ENCODE measurements at regions not wholly inside any gene's neighbourhood (a gene's known extent, or its start where the extent isn't known, plus 50 kb on each side); places are given as distances from the start of the nearest gene placed in this dataset.

DNA sequence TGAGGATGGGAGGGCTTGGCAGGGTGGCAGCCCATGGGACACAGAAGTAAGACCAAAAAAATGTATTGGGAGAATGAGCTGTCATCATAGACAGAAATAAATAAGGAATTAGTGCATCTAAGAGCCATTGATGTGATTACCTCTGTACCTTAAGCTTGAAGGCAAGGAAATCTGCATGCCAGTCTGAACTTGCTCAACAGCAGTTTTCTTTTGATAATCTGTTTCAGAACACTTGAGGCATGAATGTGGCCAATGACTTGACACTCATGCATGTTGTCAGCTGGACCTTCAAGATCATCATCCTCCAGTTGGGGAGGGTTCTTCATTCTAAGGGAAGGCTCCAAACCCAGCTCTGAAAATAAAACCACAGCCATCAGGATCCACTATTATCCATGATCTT is 148.5 kb downstream of the DCLK3 start:
- CTCF ChIA-PET: no interaction called here
- Histone ChIP-seq H4K20me1 (ENCODE audit: control insufficient read depth, insufficient read depth) (no peaks in the 10 kb centered on the region), H3K36me3 (ENCODE audit: control insufficient read depth in 2 of 2, insufficient read depth in 2 of 2, low read length in 1 of 2) (no peaks in the 10 kb centered on the region), H3K4me2 (ENCODE audit: control insufficient read depth, insufficient read depth) (no peak overlapping the region), H2AFZ (ENCODE audit: control insufficient read depth, low read depth, low read length) (no peak overlapping the region), H3K4me3 (no peak overlapping the region), H3K9ac (ENCODE audit: control insufficient read depth, insufficient read depth, low read length) (no peak overlapping the region), H3K79me2 (ENCODE audit: control insufficient read depth, insufficient read depth, low read length) (no peaks in the 10 kb centered on the region), H3K27ac (ENCODE audit: control insufficient read depth, insufficient read depth) (no peak overlapping the region), H3K27me3 (replicated peaks in 1 of 2; ENCODE audit: control insufficient read depth in 2 of 2, insufficient read depth in 2 of 2, low read length in 1 of 2) (no peaks in the 10 kb centered on the region; a peak in 1 of 4 replicates), H3K9me3 (replicated peaks; ENCODE audit: control insufficient read depth, insufficient read depth, low read length) (no peaks in the 10 kb centered on the region), H3K4me1 (ENCODE audit: control insufficient read depth, insufficient read depth, low read length) (no peaks in the 10 kb centered on the region)
- POLR2A ChIA-PET: no interaction called here
- no TSS peak for BruUV-seq (replicated peaks)
- RAD21 ChIA-PET (ENCODE audit: unreplicated experiment): no interaction called here
- DNase-seq (ENCODE audit: low read depth, low spot score) (no peak), ATAC-seq (no peak), FAIRE-seq (no peak)
- SMC1A ChIA-PET (ENCODE audit: uncharacterized antibody, unreplicated experiment): no interaction called here
- TF ChIP-seq, protein P1, sequence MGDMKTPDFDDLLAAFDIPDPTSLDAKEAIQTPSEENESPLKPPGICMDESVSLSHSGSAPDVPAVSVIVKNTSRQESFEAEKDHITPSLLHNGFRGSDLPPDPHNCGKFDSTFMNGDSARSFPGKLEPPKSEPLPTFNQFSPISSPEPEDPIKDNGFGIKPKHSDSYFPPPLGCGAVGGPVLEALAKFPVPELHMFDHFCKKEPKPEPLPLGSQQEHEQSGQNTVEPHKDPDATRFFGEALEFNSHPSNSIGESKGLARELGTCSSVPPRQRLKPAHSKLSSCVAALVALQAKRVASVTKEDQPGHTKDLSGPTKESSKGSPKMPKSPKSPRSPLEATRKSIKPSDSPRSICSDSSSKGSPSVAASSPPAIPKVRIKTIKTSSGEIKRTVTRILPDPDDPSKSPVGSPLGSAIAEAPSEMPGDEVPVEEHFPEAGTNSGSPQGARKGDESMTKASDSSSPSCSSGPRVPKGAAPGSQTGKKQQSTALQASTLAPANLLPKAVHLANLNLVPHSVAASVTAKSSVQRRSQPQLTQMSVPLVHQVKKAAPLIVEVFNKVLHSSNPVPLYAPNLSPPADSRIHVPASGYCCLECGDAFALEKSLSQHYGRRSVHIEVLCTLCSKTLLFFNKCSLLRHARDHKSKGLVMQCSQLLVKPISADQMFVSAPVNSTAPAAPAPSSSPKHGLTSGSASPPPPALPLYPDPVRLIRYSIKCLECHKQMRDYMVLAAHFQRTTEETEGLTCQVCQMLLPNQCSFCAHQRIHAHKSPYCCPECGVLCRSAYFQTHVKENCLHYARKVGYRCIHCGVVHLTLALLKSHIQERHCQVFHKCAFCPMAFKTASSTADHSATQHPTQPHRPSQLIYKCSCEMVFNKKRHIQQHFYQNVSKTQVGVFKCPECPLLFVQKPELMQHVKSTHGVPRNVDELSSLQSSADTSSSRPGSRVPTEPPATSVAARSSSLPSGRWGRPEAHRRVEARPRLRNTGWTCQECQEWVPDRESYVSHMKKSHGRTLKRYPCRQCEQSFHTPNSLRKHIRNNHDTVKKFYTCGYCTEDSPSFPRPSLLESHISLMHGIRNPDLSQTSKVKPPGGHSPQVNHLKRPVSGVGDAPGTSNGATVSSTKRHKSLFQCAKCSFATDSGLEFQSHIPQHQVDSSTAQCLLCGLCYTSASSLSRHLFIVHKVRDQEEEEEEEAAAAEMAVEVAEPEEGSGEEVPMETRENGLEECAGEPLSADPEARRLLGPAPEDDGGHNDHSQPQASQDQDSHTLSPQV (IDR thresholded peaks at IDR 0.05): no peak
- TF ChIP-seq, protein P2, sequence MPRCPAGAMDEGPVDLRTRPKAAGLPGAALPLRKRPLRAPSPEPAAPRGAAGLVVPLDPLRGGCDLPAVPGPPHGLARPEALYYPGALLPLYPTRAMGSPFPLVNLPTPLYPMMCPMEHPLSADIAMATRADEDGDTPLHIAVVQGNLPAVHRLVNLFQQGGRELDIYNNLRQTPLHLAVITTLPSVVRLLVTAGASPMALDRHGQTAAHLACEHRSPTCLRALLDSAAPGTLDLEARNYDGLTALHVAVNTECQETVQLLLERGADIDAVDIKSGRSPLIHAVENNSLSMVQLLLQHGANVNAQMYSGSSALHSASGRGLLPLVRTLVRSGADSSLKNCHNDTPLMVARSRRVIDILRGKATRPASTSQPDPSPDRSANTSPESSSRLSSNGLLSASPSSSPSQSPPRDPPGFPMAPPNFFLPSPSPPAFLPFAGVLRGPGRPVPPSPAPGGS (IDR thresholded peaks at IDR 0.05; ENCODE audit: borderline replicate concordance, insufficient read depth, low read depth, low read length, poor library complexity, severe bottlenecking): no peak
- intact Hi-C loops (cut with micrococcal nuclease; ENCODE audit: unreplicated experiment): no loop called here
- in situ Hi-C loops (cut with MboI): no loop called here

All from GM12878 (cell line).